ENCODE measurements at regions not wholly inside any gene's neighbourhood (a gene's known extent, or its start where the extent isn't known, plus 50 kb on each side); places are given as distances from the start of the nearest gene placed in this dataset.

DNA sequence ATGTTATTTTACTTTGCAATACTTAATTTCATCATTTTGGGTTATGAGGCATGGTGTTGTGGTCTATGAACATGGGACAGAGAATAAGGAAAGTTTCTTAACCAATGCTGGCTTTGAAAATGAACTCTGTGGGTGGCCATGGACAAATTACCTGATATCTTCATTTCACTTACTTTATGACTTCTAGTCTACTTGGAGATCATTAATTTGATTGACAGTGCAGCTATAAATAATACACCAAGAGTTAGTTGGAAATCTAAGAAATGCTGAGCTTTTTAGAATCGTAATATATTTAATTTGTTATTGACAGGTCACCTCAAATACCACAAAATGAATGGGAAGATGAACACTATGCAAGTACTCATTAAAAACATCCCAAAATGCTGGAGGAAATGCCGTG lies 140.4 kb downstream of the CENPW start:
- TF ChIP-seq, protein P1, sequence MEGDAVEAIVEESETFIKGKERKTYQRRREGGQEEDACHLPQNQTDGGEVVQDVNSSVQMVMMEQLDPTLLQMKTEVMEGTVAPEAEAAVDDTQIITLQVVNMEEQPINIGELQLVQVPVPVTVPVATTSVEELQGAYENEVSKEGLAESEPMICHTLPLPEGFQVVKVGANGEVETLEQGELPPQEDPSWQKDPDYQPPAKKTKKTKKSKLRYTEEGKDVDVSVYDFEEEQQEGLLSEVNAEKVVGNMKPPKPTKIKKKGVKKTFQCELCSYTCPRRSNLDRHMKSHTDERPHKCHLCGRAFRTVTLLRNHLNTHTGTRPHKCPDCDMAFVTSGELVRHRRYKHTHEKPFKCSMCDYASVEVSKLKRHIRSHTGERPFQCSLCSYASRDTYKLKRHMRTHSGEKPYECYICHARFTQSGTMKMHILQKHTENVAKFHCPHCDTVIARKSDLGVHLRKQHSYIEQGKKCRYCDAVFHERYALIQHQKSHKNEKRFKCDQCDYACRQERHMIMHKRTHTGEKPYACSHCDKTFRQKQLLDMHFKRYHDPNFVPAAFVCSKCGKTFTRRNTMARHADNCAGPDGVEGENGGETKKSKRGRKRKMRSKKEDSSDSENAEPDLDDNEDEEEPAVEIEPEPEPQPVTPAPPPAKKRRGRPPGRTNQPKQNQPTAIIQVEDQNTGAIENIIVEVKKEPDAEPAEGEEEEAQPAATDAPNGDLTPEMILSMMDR (IDR thresholded peaks at IDR 0.05), result no peak
- no peak for TF ChIP-seq POLR2A (IDR thresholded peaks at IDR 0.05)
- TF ChIP-seq EP300 (IDR thresholded peaks at IDR 0.05), result no peak
